ENCODE measurements at regions not wholly inside any gene's neighbourhood (a gene's known extent, or its start where the extent isn't known, plus 50 kb on each side); places are given as distances from the start of the nearest gene placed in this dataset.
"Not testable (repeated sequence)": the region's sequence is repeated elsewhere in the genome, so short reads cannot be mapped to it uniquely, and the experiment has no call there.

GRCh38 chr2:88986721-88987330, 295.4 kb downstream of the RPIA start:
- TF ChIP-seq CTCF (conservative IDR thresholded peaks at IDR 0.05; ENCODE audit: low read depth, low read length); EZH2phosphoT487 (IDR thresholded peaks at IDR 0.05; ENCODE audit: borderline replicate concordance, low read length): not testable (repeated sequence)
